ENCODE measurements at regions not wholly inside any gene's neighbourhood (a gene's known extent, or its start where the extent isn't known, plus 50 kb on each side); places are given as distances from the start of the nearest gene placed in this dataset.

DNA sequence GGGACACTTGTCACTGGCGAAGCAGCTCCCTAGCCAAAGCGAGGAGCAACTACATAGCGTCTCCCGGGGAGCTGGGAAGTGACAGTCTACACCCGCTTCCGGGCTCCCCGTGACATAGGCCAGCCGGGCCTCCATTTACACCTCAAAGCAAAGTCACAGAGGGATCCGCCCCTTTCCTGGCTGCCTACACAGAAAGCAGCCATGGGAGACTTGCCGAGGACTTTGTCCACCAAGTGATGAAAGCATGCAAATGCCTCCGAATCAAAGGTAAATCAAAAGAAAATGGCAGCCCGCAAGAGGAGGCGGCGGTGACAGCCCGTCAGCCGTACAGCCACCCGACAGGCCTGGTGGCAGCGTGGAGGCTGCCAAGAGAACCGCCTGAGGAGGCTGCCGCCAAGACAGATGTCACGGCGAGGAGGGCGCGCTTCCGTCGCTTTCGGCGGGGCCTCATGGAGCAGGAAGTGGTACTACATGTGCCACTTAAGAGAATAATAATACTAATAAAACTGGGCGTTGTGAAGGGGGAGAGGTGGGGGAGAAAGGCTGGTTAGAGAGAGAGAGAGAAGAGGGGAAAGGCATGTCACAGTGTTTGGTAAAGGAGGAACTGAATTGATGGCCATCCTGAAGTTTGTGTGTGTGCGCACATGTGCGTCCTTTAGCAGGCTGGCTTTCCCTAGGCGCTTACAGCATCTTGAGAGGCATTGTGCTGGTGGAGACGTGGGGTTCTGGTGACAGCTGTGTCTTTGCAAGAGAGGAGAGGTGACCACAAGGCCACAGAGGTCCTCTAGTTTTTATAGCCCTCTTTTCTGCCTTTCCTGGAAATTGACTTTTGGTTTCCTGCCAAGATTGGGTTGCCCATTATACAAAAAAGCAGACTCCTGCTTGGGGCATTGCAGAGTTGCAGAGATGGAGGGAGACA, 661.7 kb downstream of the VRK1 start (continued):
- TF ChIP-seq FOXM1 (IDR thresholded peaks at IDR 0.05; ENCODE audit: low read depth) (no peak), EZH2phosphoT487 (IDR thresholded peaks at IDR 0.05; ENCODE audit: borderline replicate concordance, low read depth) (no peak)
- TF ChIP-seq, protein P1, sequence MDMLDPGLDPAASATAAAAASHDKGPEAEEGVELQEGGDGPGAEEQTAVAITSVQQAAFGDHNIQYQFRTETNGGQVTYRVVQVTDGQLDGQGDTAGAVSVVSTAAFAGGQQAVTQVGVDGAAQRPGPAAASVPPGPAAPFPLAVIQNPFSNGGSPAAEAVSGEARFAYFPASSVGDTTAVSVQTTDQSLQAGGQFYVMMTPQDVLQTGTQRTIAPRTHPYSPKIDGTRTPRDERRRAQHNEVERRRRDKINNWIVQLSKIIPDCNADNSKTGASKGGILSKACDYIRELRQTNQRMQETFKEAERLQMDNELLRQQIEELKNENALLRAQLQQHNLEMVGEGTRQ (IDR thresholded peaks at IDR 0.05; ENCODE audit: borderline replicate concordance, low read depth, low read length) = no peak

DNA sequence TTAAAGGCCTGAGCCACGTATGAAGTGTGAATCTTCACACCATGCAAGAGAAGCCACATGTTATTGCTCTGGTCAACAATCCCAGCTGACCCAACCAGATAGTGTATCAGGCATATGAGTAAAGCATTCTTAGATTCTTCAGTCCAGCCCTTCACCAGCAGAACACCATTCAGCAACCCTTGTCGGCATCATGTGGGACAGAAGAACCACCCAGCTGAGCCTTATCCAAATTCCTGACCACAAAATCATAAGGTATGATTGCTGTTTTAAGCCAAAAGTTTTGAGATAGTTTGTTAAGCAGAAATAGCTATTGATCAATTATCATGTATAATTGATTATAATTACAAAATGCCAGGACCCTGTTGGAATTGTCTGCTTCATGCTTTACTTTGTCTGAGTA, 664.9 kb downstream of the VRK1 start:
- ChIA-PET CTCF (no interaction called here), POLR2A (no interaction called here)
- Histone ChIP-seq H3K9me2 (no peaks in the 10 kb centered on the region), H3K4me2 (no peak overlapping the region), H2AFZ (ENCODE audit: low read depth) (no peak overlapping the region), H3K27ac (ENCODE audit: low read depth in 2 of 2, low read length in 1 of 2) (no peak overlapping the region), H3K79me2 (ENCODE audit: insufficient read depth) (no peaks in the 10 kb centered on the region), H3K9me3 (no peaks in the 10 kb centered on the region), H3K4me3 (ENCODE audit: low read depth in 2 of 2, low read length in 1 of 2) (no peak overlapping the region), H4K20me1 (ENCODE audit: insufficient read depth) (no peaks in the 10 kb centered on the region), H3K4me1 (ENCODE audit: control insufficient read depth in 1 of 2, insufficient read depth in 2 of 2, low read depth in 1 of 2, low read length in 1 of 2) (no peaks in the 10 kb centered on the region; a peak in 1 of 4 replicates), H3F3A (replicated peaks; ENCODE audit: insufficient read depth) (no peaks in the 10 kb centered on the region), H3K9ac (no peak overlapping the region), H3K36me3 (replicated peaks in 1 of 2; ENCODE audit: control insufficient read depth in 1 of 2, insufficient read depth in 2 of 2, low read length in 1 of 2) (no peaks in the 10 kb centered on the region), H3K27me3 (ENCODE audit: insufficient read depth) (no peaks in the 10 kb centered on the region)
- DNase-seq = no peak
- no peak for TF ChIP-seq RXRA (IDR thresholded peaks at IDR 0.05; ENCODE audit: borderline replicate concordance, low read depth)
- TF ChIP-seq, protein P2, sequence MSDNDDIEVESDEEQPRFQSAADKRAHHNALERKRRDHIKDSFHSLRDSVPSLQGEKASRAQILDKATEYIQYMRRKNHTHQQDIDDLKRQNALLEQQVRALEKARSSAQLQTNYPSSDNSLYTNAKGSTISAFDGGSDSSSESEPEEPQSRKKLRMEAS (IDR thresholded peaks at IDR 0.05; ENCODE audit: low read depth) = no peak
- TF ChIP-seq GABPA (IDR thresholded peaks at IDR 0.05; ENCODE audit: low read depth) = no peak
- no peak for TF ChIP-seq RAD21 (IDR thresholded peaks at IDR 0.05; ENCODE audit: low read length)
- TF ChIP-seq, protein P3, sequence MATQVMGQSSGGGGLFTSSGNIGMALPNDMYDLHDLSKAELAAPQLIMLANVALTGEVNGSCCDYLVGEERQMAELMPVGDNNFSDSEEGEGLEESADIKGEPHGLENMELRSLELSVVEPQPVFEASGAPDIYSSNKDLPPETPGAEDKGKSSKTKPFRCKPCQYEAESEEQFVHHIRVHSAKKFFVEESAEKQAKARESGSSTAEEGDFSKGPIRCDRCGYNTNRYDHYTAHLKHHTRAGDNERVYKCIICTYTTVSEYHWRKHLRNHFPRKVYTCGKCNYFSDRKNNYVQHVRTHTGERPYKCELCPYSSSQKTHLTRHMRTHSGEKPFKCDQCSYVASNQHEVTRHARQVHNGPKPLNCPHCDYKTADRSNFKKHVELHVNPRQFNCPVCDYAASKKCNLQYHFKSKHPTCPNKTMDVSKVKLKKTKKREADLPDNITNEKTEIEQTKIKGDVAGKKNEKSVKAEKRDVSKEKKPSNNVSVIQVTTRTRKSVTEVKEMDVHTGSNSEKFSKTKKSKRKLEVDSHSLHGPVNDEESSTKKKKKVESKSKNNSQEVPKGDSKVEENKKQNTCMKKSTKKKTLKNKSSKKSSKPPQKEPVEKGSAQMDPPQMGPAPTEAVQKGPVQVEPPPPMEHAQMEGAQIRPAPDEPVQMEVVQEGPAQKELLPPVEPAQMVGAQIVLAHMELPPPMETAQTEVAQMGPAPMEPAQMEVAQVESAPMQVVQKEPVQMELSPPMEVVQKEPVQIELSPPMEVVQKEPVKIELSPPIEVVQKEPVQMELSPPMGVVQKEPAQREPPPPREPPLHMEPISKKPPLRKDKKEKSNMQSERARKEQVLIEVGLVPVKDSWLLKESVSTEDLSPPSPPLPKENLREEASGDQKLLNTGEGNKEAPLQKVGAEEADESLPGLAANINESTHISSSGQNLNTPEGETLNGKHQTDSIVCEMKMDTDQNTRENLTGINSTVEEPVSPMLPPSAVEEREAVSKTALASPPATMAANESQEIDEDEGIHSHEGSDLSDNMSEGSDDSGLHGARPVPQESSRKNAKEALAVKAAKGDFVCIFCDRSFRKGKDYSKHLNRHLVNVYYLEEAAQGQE (IDR thresholded peaks at IDR 0.05; ENCODE audit: low read depth, low read length) = no peak
- no peak for TF ChIP-seq RCOR1 (IDR thresholded peaks at IDR 0.05; ENCODE audit: low read length)
- TF ChIP-seq, protein P4, sequence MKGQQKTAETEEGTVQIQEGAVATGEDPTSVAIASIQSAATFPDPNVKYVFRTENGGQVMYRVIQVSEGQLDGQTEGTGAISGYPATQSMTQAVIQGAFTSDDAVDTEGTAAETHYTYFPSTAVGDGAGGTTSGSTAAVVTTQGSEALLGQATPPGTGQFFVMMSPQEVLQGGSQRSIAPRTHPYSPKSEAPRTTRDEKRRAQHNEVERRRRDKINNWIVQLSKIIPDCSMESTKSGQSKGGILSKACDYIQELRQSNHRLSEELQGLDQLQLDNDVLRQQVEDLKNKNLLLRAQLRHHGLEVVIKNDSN (IDR thresholded peaks at IDR 0.05; ENCODE audit: borderline replicate concordance, low read depth) = no peak
- no peak for TF ChIP-seq MEF2A (IDR thresholded peaks at IDR 0.05; ENCODE audit: borderline replicate concordance, low read depth)
- 8% methylated on average over 2 of the region's 2 CpGs for WGBS (ENCODE audit: low lambda C conversion rate)

Data from SK-N-SH (cell line).